ENCODE measurements at regions not wholly inside any gene's neighbourhood (a gene's known extent, or its start where the extent isn't known, plus 50 kb on each side); places are given as distances from the start of the nearest gene placed in this dataset.

- Histone ChIP-seq H3K27me3 (ENCODE audit: control insufficient read depth, insufficient read depth, low read length) (no peaks in the 10 kb centered on the region), H3K4me3 (ENCODE audit: low read depth, low read length) (no peak overlapping the region), H3K9ac (ENCODE audit: low read depth, low read length) (no peak overlapping the region)
Measured at GRCh38 chr5:128904805-128905567, 60.3 kb upstream of the SLC27A6 start.

GRCh38 chr5:128905568-128906110, 59.6 kb upstream of the SLC27A6 start:
- Histone ChIP-seq H3K36me3 (ENCODE audit: control insufficient read depth, insufficient read depth, low read length) (no peaks in the 10 kb centered on the region), H3K9ac (ENCODE audit: low read depth, low read length) (no peak overlapping the region), H3K27me3 (ENCODE audit: control insufficient read depth, insufficient read depth, low read length) (no peaks in the 10 kb centered on the region), H3K4me3 (ENCODE audit: low read depth, low read length) (no peak overlapping the region), H3K9me3 (ENCODE audit: control insufficient read depth, insufficient read depth, low read length) (no peaks in the 10 kb centered on the region), H3K4me1 (ENCODE audit: control insufficient read depth, insufficient read depth, low read length) (no peaks in the 10 kb centered on the region)

More at GRCh38 chr5:128904805-128905567, 60.3 kb upstream of the SLC27A6 start:
- Histone ChIP-seq H3K9me3 (ENCODE audit: control insufficient read depth, insufficient read depth, low read length) (no peaks in the 10 kb centered on the region), H3K36me3 (ENCODE audit: control insufficient read depth, insufficient read depth, low read length) (no peaks in the 10 kb centered on the region), H3K4me1 (ENCODE audit: control insufficient read depth, insufficient read depth, low read length) (no peaks in the 10 kb centered on the region)

GRCh38 chr5:128913551-128913950, 51.7 kb upstream of the SLC27A6 start:
- H3K4me3 ChIP-seq (ENCODE audit: low read depth, low read length) = no peak overlapping the region
- H3K36me3 ChIP-seq (ENCODE audit: control insufficient read depth, insufficient read depth, low read length) = no peaks in the 10 kb centered on the region
- H3K9ac ChIP-seq (ENCODE audit: low read depth, low read length) = no peak overlapping the region
- no peaks in the 10 kb centered on the region for H3K27me3 ChIP-seq (ENCODE audit: control insufficient read depth, insufficient read depth, low read length)
- H3K9me3 ChIP-seq (ENCODE audit: control insufficient read depth, insufficient read depth, low read length) = no peaks in the 10 kb centered on the region
- H3K4me1 ChIP-seq (ENCODE audit: control insufficient read depth, insufficient read depth, low read length) = no peaks in the 10 kb centered on the region
